ENCODE measurements at regions not wholly inside any gene's neighbourhood (a gene's known extent, or its start where the extent isn't known, plus 50 kb on each side); places are given as distances from the start of the nearest gene placed in this dataset.

- Histone ChIP-seq H3K4me1 (no peaks in the 10 kb centered on the region), H3K27me3 (replicated peaks in 1 of 7) (no peaks in the 10 kb centered on the region), H3K27ac (no peak overlapping the region), H3K9me3 (no peaks in the 10 kb centered on the region), H3K4me3 (no peak overlapping the region), H3K36me3 (no peaks in the 10 kb centered on the region)
- intact Hi-C loops (cut with DNase I; ENCODE audit: low total_unique reads) = no loop called here
- TF ChIP-seq CTCF (IDR thresholded peaks at IDR 0.05 in 8 of 11, conservative IDR thresholded peaks at IDR 0.05 in 3 of 11) = no peak
- no peak for TF ChIP-seq POLR2A (IDR thresholded peaks at IDR 0.05)
- no peak for TF ChIP-seq POLR2AphosphoS5 (IDR thresholded peaks at IDR 0.05)
- 79 to 93% (median 87%) methylated on average over 3 of the region's 3 CpGs for WGBS, 5 donors
- no peak for DNase-seq
Measured at GRCh38 chr3:153693207-153693606, 428.0 kb upstream of the ARHGEF26 start.

GRCh38 chr3:153702106-153702505 is 419.1 kb upstream of the ARHGEF26 start:
- intact Hi-C loops (cut with DNase I; ENCODE audit: low total_unique reads) = no loop called here
- no peak overlapping the region for H3K4me3 ChIP-seq
- no peaks in the 10 kb centered on the region for H3K4me1 ChIP-seq
- H3K9me3 ChIP-seq = no peaks in the 10 kb centered on the region
- no peaks in the 10 kb centered on the region for H3K36me3 ChIP-seq
- no peak overlapping the region for H3K27ac ChIP-seq
- no peaks in the 10 kb centered on the region for H3K27me3 ChIP-seq (replicated peaks in 1 of 7)
- no peak for DNase-seq
- no peak for TF ChIP-seq CTCF (IDR thresholded peaks at IDR 0.05 in 8 of 11, conservative IDR thresholded peaks at IDR 0.05 in 3 of 11)
- TF ChIP-seq POLR2A (IDR thresholded peaks at IDR 0.05) = no peak
- no peak for TF ChIP-seq POLR2AphosphoS5 (IDR thresholded peaks at IDR 0.05)

- no peaks in the 10 kb centered on the region for H3K9me3 ChIP-seq
- no peak for TF ChIP-seq POLR2A (IDR thresholded peaks at IDR 0.05)
- no peak for TF ChIP-seq POLR2AphosphoS5 (IDR thresholded peaks at IDR 0.05)
- no peak for TF ChIP-seq CTCF (IDR thresholded peaks at IDR 0.05 in 8 of 11, conservative IDR thresholded peaks at IDR 0.05 in 3 of 11)
- no peak overlapping the region for H3K4me3 ChIP-seq
- WGBS, 5 donors = 49 to 95% (median 90%) methylated on average over 1 of the region's 1 CpG
- intact Hi-C loops (cut with DNase I; ENCODE audit: low total_unique reads) = no loop called here
- no peak overlapping the region for H3K27ac ChIP-seq
- DNase-seq = no peak
- H3K36me3 ChIP-seq = no peaks in the 10 kb centered on the region
- H3K4me1 ChIP-seq = no peaks in the 10 kb centered on the region
- no peaks in the 10 kb centered on the region for H3K27me3 ChIP-seq (replicated peaks in 1 of 7)
Measured at GRCh38 chr3:153704115-153704514, 417.1 kb upstream of the ARHGEF26 start.

- no peaks in the 10 kb centered on the region for H3K4me1 ChIP-seq
- no peaks in the 10 kb centered on the region for H3K36me3 ChIP-seq
- no peak for DNase-seq
- peaks cover 0 to 18% (median 4%) of the 10 kb centered on the region in 8 donors for H3K9me3 ChIP-seq
- H3K27me3 ChIP-seq (replicated peaks in 1 of 7) = no peaks in the 10 kb centered on the region
- WGBS, 5 donors = 74 to 91% (median 78%) methylated on average over 1 of the region's 1 CpG
- H3K4me3 ChIP-seq = no peak overlapping the region
- no peak overlapping the region for H3K27ac ChIP-seq
- TF ChIP-seq POLR2AphosphoS5 (IDR thresholded peaks at IDR 0.05) (no peak), CTCF (IDR thresholded peaks at IDR 0.05 in 8 of 11, conservative IDR thresholded peaks at IDR 0.05 in 3 of 11) (no peak), POLR2A (IDR thresholded peaks at IDR 0.05) (no peak)
- intact Hi-C loops (cut with DNase I; ENCODE audit: low total_unique reads) = no loop called here
Measured at GRCh38 chr3:153706706-153707105, 414.5 kb upstream of the ARHGEF26 start.

Data from spleen (tissue), 11 donors.